ENCODE measurements at regions not wholly inside any gene's neighbourhood (a gene's known extent, or its start where the extent isn't known, plus 50 kb on each side); places are given as distances from the start of the nearest gene placed in this dataset.

- DNase-seq (ENCODE audit: low read depth in 2 of 3, low spot score in 2 of 3): no peak
Observed at GRCh38 chr2:237213315-237214022, 127.8 kb downstream of the COPS8 start.

DNA sequence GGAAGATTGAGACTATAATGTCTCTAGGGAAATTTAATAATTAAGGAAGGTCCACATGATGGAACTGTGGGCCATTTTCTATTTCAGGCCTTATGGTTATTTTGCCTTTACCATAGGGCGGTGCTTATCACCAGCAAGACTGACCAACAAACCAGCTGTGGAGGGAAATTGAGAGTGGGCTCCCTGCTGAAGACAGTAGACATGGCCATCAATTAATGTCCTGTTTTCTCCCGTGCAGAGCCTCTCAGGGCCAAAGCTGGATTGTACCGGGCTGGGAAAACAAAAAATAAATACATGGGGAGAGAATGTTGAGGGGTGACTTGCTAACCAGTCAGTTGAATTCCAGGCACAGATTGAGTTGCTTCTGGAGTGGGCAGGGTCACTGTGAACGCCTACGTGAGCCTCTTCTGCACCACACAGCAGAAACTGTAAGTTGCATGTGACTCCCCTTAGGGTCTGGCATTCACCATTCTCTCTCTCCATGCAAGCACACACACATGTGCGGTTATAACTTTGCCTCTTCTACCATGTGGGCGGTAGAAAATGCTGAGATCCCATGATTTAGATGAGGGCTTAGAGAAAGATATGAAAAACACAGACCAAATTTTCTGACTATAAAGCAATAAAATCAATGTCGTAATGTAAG, 128.5 kb downstream of the COPS8 start:
- DNase-seq (ENCODE audit: low read depth in 2 of 3, low spot score in 2 of 3): no peak

DNA sequence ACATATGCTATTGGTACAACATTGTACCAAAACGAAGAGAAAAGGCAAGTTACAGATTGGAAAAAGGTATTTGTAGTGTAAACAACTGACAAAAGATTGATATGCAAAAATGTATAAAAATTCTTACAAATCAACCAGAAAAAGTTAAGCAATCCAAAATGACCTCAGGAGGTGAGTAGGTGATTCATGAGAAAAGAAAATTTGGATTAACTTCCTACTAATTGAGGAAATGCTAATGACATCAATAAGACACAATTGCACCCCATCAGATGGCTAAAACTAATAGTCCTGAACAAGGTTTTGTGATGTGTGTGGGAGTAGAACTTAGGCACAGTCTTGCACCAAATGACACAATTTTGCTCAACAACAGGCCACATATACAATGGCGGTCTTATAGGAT, 129.3 kb downstream of the COPS8 start:
- no peak for DNase-seq (ENCODE audit: low read depth in 2 of 3, low spot score in 2 of 3)

- no peak for DNase-seq (ENCODE audit: low read depth in 2 of 3, low spot score in 2 of 3)
Observed at GRCh38 chr2:237217995-237218616, 132.4 kb downstream of the COPS8 start.

DNA sequence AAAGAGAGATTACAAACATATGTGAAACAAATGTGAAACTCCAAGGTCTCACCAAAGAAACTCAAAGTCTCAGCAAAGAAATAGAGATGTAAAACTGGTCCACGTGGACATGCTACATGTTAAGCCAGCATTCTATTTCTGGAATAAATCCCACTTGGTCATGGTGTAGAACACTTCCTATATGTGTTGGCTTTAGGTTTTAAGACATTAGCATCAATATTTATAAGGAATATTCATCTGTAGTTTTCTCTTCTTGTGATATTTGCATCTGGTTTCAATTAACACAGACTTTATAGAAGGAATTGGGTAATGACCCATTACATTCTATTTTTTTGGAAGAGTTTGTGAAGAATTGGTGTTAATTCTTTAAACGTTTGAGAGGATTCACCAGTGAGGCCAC, 133.1 kb downstream of the COPS8 start:
- no peak for DNase-seq (ENCODE audit: low read depth in 2 of 3, low spot score in 2 of 3)

- no peak for DNase-seq (ENCODE audit: low read depth in 2 of 3, low spot score in 2 of 3)
Observed at GRCh38 chr2:237219826-237220225, 134.1 kb downstream of the COPS8 start.

- DNase-seq (ENCODE audit: low read depth in 2 of 3, low spot score in 2 of 3): no peak
Observed at GRCh38 chr2:237221443-237221842, 135.8 kb downstream of the COPS8 start.

- no peak for DNase-seq (ENCODE audit: low read depth in 2 of 3, low spot score in 2 of 3)
Observed at GRCh38 chr2:237222178-237222577, 136.5 kb downstream of the COPS8 start.

DNA sequence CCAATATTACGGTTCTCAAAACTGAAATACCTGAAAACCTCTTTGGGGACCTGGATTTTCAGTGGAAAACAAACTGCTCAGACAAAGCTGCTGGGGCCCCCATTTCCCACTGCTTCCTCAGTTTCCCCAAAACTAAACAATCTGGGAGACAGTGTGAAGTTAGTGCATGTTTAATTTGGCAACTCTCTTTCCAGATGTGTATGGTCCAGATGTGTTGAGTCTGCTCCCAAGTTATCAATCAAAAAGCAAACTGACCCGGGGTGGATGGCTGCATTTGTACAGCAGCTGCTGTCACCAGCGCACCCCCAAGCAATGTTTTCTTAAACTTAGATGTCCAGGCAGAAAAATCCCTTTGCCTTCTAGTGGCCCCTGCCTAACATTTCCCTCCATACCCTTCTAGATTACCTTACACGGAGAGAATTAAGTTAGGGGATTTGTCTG, 136.9 kb downstream of the COPS8 start:
- no peak for DNase-seq (ENCODE audit: low read depth in 2 of 3, low spot score in 2 of 3)

DNA sequence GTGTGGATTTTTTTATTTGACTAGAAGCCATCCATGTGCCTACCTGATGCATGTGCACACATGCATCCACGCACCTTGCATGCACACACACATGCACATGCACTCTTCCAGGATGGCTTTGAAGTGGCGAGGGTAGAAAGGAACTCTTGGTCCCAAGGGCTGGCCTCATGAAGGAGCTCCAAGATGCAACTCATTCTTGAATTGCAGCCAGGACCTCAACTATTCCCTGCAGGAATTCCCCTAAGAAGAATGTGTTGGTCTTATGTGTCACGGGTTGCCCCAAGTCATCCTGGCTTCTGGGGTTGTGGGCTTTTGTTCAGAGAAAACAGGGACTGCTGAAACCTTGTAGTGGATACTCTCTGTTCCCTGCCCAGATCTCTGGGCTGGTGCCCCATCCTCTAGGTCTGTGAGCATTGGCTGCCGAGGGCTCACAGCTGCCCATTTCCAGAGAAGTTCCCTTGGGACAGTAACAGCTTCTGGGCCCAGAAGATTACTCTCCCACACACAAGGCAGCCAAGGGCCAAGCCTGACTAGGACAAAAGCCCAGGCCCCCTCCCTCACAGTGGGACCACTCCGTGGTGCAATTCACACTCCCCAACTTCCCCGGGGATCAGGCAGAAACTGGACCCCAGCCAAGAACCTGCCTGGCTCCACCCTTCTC, 137.6 kb downstream of the COPS8 start:
- DNase-seq (ENCODE audit: low read depth in 2 of 3, low spot score in 2 of 3): no peak

GRCh38 chr2:237227190-237227589, 141.5 kb downstream of the COPS8 start:
- no peak for DNase-seq (ENCODE audit: low read depth in 2 of 3, low spot score in 2 of 3)

- DNase-seq (ENCODE audit: low read depth in 2 of 3, low spot score in 2 of 3): peak in 1 of 3 donors; percentile 6
Observed at GRCh38 chr2:237227592-237228280, 142.0 kb downstream of the COPS8 start.

- DNase-seq (ENCODE audit: low read depth in 2 of 3, low spot score in 2 of 3): no peak
Observed at GRCh38 chr2:237228281-237228625, 142.6 kb downstream of the COPS8 start.

DNA sequence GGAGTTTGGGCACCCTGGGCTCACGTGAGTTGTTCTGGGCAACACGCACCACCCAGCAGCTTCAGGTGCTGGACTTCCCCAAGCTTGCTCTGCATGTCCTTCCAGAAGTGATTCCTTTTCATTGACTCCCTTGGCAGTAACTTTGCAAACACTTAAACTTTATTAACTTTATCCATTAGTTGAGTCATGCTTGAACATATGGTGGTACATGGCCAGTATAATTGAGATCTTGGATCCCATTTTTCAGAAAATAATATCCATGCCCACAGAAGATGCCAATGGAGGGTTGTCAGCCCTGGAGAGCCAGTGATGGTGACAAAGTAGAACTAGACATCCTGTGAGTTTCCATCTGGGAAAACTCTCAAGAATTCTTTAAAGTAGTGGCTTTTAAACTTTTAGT, 144.2 kb downstream of the COPS8 start:
- DNase-seq (ENCODE audit: low read depth in 2 of 3, low spot score in 2 of 3): no peak

- no peak for DNase-seq (ENCODE audit: low read depth in 2 of 3, low spot score in 2 of 3)
Observed at GRCh38 chr2:237230355-237230754, 144.7 kb downstream of the COPS8 start.

GRCh38 chr2:237231593-237231992, 145.9 kb downstream of the COPS8 start:
- DNase-seq (ENCODE audit: low read depth in 2 of 3, low spot score in 2 of 3): no peak

- DNase-seq (ENCODE audit: low read depth in 2 of 3, low spot score in 2 of 3): no peak
Observed at GRCh38 chr2:237232166-237232565, 146.5 kb downstream of the COPS8 start.

DNA sequence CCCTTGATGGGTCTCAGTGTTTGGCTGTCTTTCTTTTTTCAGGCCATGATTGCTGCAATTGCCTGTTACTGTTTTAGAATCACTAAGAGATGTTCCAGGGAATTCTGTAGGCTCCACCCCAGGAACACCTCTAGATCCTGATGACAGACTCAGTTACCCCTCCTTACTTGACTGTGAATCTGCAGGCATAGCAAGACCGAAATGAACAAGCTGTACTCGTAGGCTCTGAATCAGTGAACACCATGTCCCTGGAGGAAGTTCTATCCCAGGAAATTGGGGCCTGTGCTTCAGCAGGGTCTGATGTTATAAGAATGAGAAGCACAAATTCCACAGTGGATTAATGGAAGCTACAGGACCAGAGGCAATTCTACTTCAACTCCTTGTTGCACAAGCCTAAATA, 148.6 kb downstream of the COPS8 start:
- DNase-seq (ENCODE audit: low read depth in 2 of 3, low spot score in 2 of 3): no peak

DNA sequence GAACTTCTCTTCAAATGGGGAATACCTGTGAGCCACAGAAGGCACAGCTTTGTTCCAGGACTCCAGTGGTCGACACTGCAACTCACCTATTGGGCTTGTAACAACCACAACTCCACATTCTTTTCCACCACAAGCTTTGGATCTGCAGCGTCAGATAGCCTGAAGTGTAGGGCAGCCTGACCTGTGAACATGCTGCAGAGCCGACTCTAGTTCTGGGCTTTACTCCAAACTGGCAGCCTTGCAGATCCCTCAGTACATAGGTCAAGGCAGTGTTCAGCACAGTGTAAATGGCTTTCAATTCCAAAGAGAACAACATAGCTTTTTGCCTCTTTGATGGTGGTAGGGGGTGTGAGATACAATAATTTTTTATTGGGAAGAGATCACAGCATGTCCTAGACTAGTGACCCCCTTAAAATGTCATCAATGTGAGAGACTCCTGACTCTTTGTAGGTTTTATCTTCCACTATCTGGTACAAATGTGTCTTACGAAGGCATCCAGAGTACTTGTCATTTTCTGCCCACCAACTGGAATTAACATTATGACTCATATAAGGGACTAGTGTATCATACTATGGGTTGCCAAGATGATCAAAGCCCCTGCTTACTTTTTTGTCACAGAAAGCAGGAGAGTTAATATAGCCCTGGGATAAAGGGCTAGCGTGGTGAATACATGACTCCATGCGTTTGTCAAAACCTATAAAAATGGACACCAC, 149.8 kb downstream of the COPS8 start:
- DNase-seq (ENCODE audit: low read depth in 2 of 3, low spot score in 2 of 3): no peak

DNA sequence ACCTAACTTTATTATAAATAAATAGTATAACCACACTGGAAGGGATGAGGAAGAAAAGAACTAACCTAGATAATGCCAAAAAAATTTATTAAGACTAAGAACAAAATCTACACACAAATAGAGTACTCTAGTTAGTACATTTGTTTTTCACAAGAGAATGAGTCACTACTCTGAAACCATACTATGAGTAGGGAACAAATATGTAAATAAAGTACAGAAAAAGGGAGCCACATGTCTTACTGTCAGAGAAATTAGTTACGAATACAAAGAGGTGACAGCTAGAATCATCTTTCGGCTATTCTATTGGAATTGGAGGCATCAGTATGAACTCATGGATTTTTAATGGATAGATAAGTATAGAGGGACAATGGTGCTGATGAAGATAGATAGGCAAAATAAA, 150.5 kb downstream of the COPS8 start:
- DNase-seq (ENCODE audit: low read depth in 2 of 3, low spot score in 2 of 3): no peak
